ENCODE measurements at regions not wholly inside any gene's neighbourhood (a gene's known extent, or its start where the extent isn't known, plus 50 kb on each side); places are given as distances from the start of the nearest gene placed in this dataset.

DNA sequence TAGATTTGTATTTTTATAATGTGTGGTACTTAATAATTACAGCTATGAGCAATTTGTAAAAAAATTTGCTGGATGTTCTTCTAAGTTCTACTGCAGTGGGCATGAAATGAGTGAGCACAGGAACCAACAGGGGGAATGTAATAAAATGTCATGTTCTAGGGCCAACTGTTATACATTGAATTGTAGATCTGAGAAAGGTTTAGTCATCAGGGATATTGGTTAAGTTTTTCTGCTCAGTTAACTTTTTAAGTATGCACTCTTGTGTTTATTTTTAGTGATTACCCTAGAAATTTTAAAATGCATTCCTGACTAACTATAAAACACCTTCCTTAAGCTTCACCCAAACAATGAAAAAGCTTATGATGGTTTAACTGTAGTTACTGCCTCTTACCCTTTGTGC, 101.8 kb downstream of the CAND1 start:
- DNase-seq, result no peak

DNA sequence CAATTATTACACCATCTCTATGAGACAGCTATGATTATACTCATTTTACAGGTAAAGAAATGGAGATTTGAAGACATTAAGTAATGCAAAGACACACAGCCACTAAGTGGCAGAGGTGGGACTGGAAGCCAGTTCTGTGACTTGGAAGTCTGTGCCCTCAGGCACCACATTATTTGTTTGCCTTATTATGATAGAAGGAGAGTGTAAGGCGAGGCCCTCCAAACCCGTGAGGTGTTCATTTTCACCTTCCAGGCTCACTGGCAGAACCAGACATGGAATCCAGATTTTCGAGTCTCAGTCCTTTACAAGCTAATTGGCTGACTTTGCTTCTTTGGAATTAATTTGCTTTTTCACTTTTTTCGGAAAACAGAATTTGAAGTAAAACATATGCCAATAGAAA, 107.9 kb downstream of the CAND1 start:
- no peak for DNase-seq

DNA sequence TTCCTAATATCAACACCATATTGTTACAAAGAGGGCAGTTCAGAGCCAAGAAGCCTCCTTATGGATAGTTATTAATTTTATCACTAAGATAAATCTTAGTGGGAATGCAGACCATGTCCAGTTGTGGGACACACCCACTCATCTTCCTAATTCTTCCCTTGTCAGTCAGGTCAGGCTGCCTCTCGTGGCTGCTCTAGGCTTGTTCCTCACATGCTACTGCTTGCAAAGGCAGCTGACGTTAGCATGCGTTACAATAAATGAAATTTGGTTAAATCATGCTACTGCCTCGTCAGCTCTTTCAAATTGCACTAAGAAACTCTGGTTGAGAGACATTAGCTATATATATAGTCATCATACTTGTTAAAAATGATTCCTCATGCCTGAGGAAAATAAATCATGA, 108.4 kb downstream of the CAND1 start:
- no peak for DNase-seq

- DNase-seq, result no peak
Measured at GRCh38 chr12:67382241-67382871, 113.2 kb downstream of the CAND1 start.

- DNase-seq, result no peak
Measured at GRCh38 chr12:67386869-67387565, 117.9 kb downstream of the CAND1 start.

DNA sequence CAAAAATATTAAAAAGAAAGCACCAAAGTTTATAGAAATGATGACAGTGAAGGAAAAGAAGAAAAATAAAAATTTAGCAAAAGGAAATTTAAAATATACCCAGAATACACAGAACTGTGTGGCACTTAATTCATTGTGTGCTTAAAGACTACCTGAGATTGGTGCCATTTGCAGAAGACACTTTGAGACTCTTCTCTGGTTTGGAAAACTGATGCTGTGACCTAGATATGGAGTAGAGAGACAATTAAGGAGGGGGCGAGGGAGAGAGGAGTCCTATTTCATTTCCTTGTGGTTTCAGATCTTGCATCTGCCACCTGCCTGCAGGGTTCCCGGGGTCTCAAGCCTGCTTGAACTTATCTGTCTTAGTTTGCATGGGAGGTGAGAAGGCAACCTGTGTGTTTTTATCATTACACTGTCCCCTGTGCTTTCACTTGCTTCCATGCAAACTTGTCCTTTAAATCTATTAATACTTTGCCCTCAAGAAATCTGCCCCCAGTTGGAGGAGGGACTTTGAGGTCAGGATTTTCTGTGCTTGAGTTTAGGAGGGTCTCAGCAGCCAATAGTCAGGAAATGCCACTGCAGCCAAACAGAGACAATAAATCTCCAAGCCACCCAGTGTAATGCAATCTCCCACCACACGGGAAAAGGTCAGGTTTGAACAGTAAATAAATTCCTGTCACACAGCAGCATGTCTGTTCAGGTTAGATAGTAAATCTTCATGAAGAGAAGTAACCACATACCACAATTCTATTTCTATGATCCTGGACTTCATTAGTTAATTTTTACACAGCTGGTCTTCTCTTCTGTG, 119.4 kb downstream of the CAND1 start:
- DNase-seq, result no peak

DNA sequence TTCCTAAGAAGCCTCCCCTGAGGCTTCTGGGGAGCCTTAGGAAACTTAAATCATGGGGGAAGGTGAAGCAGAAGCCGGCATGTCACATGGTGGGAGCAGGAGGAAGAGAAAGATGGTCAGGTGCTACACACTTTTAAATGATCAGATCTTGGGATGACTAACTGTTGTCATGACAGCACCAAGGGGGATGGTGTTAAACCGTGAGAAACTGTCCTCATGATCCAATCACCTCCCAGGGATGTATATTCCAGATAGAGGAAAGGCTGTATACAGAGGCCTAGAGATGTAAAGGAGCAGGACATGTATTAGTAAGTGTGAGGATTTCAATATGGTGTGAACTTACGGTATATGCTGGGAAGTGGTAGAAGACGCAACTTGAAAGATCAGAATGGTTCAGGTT, 121.1 kb downstream of the CAND1 start:
- DNase-seq, result no peak

DNA sequence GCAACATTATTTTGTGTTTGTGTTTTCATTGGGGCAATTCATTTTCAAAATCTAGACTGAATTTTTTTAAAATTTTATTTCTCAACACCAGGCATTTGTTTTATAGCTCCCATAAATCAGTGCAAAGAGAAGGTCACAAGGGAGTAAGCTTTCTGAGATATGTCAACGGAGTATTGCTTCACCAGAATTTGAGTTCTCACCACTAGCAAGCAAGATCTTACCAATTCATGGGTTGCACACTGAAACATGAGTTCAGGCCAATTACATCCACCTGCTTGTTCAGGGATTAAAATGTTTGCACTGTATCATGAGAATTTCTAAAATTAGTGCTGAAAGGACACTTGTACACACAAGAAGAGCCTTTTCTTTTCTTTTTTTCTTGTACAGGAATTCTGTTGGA, 121.9 kb downstream of the CAND1 start:
- DNase-seq, result no peak

DNA sequence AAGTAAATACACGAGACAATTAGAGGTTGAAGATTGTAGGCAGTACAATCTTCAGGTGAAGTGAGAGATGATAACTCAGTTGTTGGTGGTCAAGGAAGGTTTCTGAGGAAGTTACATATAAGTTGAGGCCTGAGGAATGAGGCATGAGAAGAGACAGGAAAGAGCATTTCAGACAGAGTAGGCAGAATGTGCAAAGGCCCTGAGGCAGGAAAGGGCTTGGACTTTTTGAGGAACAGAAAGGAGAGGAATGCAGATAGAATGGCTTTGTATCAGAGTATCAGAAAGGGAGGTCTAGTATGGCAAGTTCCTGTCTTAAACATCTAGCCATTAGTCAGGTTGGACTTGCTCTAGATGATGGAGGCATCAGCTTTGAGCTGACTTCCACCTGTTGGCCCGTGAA, 122.5 kb downstream of the CAND1 start:
- DNase-seq, result no peak

DNA sequence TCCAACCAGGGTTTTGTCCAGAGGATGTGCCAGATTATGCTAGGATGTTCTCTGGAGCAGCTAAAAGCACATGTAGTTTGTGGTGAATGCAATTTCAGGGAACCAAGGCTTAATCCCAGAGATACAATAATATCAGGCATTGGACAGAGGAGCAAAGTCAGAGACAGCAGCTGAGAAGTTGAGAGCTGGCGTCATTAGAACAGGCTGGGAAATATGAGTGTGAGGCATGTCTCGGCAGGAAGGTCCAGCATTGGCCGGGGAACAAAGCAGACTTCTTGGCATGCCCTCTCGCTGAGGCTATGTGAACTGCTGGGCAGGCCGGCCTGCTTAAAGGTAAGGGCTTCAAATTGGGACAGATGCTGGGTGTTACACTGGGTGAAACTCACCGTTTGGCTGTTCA, 125.4 kb downstream of the CAND1 start:
- no peak for DNase-seq

- no peak for DNase-seq
Measured at GRCh38 chr12:67400742-67401141, 131.6 kb downstream of the CAND1 start.

DNA sequence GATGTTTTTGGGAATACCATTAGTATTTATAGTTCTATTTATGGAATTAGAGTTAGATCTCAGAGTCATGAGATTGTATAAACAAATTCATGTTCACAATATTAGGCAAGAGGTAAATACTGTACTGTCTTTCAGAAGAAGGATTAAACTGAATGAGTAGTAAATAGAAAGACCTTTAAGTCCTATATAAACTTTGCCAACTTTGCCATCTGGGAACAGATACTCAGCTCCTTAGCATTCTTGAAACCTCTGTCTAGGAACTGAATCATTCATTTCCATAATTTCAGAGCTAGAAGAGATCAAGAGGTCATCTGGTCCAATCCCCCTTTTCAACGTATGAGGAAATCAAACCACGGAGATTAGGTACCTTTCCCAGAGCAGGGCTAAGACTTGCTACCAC, 141.1 kb downstream of the CAND1 start:
- no peak for DNase-seq

DNA sequence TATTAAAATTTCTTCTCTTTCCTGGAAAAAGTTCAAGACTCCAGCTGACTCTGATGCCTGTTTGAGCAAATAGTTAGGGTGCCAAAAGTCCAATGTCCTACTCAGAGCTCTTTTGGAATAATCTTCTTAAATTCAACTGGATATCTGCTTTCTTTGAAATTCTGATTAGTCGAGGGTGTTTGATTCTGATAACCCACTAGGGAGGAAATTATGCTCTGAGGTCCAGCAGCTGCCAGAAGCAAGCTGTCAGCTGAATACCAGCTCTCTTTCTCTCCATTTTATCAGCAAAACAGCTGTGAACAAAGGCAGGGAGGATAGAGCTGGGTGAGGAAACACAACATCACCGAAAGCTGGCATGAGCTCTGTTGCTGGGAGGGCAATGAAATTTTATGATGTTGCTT, 141.5 kb downstream of the CAND1 start:
- DNase-seq, result no peak

- DNase-seq, result no peak
Measured at GRCh38 chr12:67411562-67411961, 142.4 kb downstream of the CAND1 start.

DNA sequence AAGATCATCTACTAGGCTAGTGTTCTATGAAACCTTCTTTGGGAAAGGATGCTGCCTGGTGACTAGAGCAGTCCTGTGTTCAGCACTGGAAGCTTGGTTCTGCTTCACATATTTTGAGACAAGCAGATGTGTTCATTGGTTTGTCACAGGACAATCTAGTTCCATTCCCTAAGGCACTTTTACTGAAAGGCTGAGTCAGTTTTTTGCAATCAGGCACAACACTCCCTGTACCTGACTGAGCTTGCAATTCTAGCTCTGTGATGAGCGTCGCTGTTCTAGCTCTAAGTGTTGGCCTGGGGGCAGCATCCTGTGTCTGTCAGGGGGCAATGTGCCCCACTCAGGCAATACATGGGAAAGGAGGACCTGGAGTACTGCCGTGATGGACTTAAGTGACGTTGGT, 144.4 kb downstream of the CAND1 start:
- DNase-seq, result no peak

GRCh38 chr12:67414011-67414715, 145.0 kb downstream of the CAND1 start:
- no peak for DNase-seq

- DNase-seq, result no peak
Measured at GRCh38 chr12:67415473-67415872, 146.3 kb downstream of the CAND1 start.

GRCh38 chr12:67419810-67420209, 150.7 kb downstream of the CAND1 start:
- no peak for DNase-seq

GRCh38 chr12:67420506-67420905, 151.3 kb downstream of the CAND1 start:
- no peak for DNase-seq

GRCh38 chr12:67422081-67422480, 152.9 kb downstream of the CAND1 start:
- no peak for DNase-seq

DNA sequence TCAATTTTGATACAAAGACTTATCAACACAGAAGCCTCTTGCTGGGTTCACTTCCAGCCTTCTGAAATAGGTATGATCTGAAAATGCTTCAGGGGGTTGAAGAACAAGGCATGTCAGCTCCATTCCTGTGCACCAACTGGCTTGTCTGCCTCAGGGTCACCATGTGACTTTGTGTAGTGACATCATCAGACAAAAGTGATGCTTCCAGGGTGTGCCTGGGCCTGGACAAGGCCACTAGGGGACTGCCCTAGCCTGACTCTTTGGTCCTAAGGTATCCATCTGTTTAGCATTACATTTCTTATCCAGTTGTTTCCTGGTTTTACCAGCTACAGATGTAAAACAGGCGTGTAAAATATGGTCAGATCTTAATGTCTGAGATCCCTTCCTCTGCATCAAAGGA, 155.6 kb downstream of the CAND1 start:
- DNase-seq, result no peak

DNA sequence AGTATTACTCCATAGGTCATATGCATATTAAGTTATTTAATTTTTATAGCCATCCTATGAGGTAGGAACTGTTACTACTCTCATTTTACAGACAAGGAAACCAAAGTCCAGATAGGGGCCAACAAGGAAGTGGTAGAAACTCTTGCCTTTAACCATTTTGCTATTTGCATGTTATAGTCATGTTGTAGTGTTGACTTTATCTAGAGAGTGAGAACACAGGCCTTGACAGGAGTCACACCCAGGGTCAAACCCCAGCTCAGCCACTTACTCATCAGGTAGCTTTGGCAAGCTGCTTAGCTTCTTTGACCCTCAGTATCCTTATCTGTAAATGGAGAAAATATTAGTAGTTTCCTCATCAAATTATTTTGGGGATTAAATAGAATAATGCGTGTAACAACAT, 156.2 kb downstream of the CAND1 start:
- no peak for DNase-seq

DNA sequence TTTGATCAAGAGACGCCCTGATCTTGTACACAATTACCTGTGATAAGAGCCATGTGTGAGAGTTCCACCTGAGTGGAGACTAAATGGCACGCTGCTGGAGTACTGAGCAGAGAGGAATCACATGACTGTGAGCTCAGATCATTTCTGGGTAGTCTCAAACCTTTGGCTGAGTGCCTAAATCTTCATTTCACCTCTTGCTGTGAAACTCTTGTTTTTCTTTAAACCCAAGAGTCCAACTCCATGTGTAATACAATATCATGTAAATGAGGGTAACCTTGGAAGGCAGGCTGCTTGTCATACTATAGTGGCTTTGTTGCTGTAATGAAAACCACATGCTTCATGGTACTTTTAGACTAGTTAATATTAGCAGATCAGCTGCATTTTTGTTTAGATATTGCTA, 156.9 kb downstream of the CAND1 start:
- no peak for DNase-seq
